D721Med (cell line): ENCODE measurements at regions not wholly inside any gene's neighbourhood (a gene's known extent, or its start where the extent isn't known, plus 50 kb on each side); places are given as distances from the start of the nearest gene placed in this dataset.

Source experiments
- DNase-seq: peaks from one replicate; pipeline ENCODE4 v3.0.0; 2011; ENCODE audit warnings: low spot score; ENCODE audit not compliant: insufficient read length
- FAIRE-seq: peaks from 2 replicates; lab custom pipeline; 2011; peaks lifted over from hg19 to GRCh38; lab: Jason Lieb, UNC
- TF ChIP-seq, protein P1 (sequence below): IDR thresholded peaks from 2 replicates; pipeline ENCODE4 v1.5.1; 2012; ENCODE audit warnings: mild to moderate bottlenecking, control low read depth; ENCODE audit not compliant: insufficient read depth; ENCODE audit errors: missing control alignments

GRCh38 chr10:83816942-83817341, 322.4 kb upstream of the GHITM start:
- DNase-seq: no peak
- no peak for FAIRE-seq
- TF ChIP-seq, protein P1, sequence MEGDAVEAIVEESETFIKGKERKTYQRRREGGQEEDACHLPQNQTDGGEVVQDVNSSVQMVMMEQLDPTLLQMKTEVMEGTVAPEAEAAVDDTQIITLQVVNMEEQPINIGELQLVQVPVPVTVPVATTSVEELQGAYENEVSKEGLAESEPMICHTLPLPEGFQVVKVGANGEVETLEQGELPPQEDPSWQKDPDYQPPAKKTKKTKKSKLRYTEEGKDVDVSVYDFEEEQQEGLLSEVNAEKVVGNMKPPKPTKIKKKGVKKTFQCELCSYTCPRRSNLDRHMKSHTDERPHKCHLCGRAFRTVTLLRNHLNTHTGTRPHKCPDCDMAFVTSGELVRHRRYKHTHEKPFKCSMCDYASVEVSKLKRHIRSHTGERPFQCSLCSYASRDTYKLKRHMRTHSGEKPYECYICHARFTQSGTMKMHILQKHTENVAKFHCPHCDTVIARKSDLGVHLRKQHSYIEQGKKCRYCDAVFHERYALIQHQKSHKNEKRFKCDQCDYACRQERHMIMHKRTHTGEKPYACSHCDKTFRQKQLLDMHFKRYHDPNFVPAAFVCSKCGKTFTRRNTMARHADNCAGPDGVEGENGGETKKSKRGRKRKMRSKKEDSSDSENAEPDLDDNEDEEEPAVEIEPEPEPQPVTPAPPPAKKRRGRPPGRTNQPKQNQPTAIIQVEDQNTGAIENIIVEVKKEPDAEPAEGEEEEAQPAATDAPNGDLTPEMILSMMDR: no peak

- DNase-seq: no peak
- no peak for FAIRE-seq
- TF ChIP-seq, protein P1: no peak
Observed at GRCh38 chr10:83817797-83818196, 321.5 kb upstream of the GHITM start.

DNA sequence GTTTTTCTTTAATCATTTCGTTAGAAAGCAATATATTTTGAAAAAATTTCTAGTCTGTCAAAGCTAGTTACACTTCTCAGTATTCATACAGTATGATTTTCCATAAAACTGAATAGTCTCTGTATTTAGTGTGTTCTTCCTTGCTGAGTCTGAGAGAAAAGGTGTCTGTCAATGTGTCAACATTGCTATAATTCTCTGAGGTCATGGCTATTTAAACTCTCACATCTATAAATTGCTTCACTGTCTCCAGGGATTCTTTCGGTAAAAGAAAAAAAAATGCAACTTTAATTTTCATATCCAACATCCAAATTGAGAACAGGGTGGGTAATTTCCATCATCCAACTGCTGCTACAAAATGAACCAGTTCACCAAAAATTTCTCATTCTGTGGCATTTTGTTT, 319.7 kb upstream of the GHITM start:
- TF ChIP-seq, protein P1: no peak
- FAIRE-seq: no peak
- DNase-seq: no peak

- no peak for DNase-seq
- TF ChIP-seq, protein P1: no peak
- no peak for FAIRE-seq
Observed at GRCh38 chr10:83820033-83820432, 319.3 kb upstream of the GHITM start.

DNA sequence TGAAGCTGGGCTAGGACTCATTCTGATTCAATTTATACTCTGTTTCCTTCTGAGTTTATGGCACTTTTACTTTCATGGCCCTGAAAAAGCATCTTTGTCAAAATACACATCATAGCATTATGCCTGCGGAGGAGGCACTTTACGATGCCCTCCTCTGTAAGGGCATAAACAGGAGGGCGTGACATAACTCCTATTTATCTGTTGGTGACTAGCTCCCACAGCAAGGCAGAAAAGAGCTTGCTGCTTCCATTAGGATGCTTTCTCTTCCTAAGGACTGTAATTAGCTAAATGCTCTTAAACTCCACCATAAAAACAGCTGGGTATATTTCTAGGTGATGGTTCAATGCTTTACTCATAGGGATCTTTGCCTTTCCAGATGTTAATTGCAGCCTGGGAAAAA, 315.2 kb upstream of the GHITM start:
- FAIRE-seq: no peak
- TF ChIP-seq, protein P1: no peak
- DNase-seq: no peak

- TF ChIP-seq, protein P1: no peak
- FAIRE-seq (no peak), DNase-seq (no peak)
Observed at GRCh38 chr10:83834096-83834495, 305.2 kb upstream of the GHITM start.

DNA sequence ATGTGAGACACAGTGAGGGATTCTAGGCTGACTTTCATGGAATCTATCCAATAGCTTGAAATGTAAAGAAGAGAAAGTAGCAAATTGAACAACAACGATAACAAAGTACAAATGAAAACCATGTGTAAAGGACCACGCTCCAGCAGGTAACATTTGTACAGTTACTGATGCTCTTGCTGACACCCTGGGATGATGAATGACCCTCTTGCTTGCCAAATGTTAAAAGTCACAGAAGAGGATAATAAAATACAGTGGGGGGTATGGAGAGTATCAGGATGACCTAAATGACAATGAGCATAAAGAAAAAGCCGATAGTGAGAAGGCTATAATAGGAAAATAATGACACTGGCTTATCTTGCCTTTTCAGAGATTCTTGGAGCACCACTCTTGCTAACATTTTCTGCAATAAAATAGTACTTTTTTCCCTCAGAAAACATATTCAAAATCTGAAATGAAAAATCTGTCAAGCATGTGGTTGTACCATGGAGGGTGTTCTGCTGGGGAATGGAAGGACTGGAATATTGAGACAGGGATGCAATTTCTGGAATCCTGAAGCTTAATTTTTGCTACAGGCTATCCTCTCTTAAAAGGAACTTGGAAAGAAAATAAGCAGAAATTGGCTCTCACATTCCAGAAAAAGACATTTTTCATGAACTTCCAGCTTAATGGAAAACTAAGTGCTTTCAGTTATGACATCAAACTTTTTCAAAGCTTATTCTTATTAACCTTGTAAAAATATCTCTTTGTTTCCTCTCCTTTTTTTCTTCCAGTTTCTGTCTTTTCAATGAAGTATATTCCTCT, 303.2 kb upstream of the GHITM start:
- FAIRE-seq (no peak), DNase-seq (no peak)
- TF ChIP-seq, protein P1: no peak
